Breast epithelium (tissue), 4 donors: ENCODE measurements at regions not wholly inside any gene's neighbourhood (a gene's known extent, or its start where the extent isn't known, plus 50 kb on each side); places are given as distances from the start of the nearest gene placed in this dataset.

Experiments
- DNase-seq, 2 donors: peaks; one replicate each; pipeline ENCODE4 v3.0.0-alpha.2; 2019; ENCODE audit warnings: low spot score in 2 of 2
- H3K27ac ChIP-seq, 2 donors: fragments of 200-600 bp; sonication (generic) in 1 of 2; one replicate each; pipeline ENCODE4 v1.5.1; 2016 to 2019; ENCODE audit warnings: mild to moderate bottlenecking in 1 of 2
- H3K27me3 ChIP-seq, 2 donors: fragments of 200-600 bp; sonication (generic) in 1 of 2; one replicate each; pipeline versions ENCODE4 v1.5.1 to v1.6.0; 2017 to 2019; ENCODE audit warnings: control low read depth in 1 of 2, mild to moderate bottlenecking in 1 of 2
- H3K36me3 ChIP-seq: fragments of 200-600 bp; one replicate; pipeline ENCODE4 v1.5.1; 2019
- H3K4me1 ChIP-seq, 2 donors: fragments of 200-600 bp; sonication (generic); one replicate each; pipeline ENCODE4 v1.5.1; 2016 to 2019; ENCODE audit warnings: control low read depth in 1 of 2
- H3K4me3 ChIP-seq, 3 donors: fragments of 200-600 bp; sonication (generic); 1 replicate in 2 of 3; 2 replicates in 1 of 3; pipeline ENCODE4 v1.5.1; 2016 to 2019; ENCODE audit warnings: mild to moderate bottlenecking in 3 of 3, moderate library complexity in 2 of 3
- H3K9me3 ChIP-seq, 2 donors: fragments of 200-600 bp; sonication (generic) in 1 of 2; one replicate each; pipeline ENCODE4 v1.5.1; 2016 to 2019; ENCODE audit warnings: control low read depth in 1 of 2
- CTCF ChIP-seq, 3 donors: fragments of 450-650 bp; IDR thresholded peaks; one replicate each; pipeline ENCODE4 v1.5.1; 2016 to 2017; ENCODE audit warnings: antibody characterized with exemption in 3 of 3, mild to moderate bottlenecking in 3 of 3, moderate library complexity in 3 of 3
- POLR2A ChIP-seq: fragments of 450-650 bp; IDR thresholded peaks from one replicate; pipeline ENCODE4 v1.6.1; 2016; ENCODE audit warnings: antibody characterized with exemption, mild to moderate bottlenecking, moderate library complexity
- POLR2AphosphoS5 ChIP-seq, 3 donors: sonication (generic); formaldehyde crosslinking; IDR thresholded peaks; one replicate each; pipeline ENCODE4 v1.6.1; 2017; ENCODE audit warnings: antibody characterized with exemption in 3 of 3
- intact Hi-C: fragments of 100-400 bp; cut with DNase I; formaldehyde crosslinking; loops from one replicate; pipeline ENCODE4 v1.15.1; 2023; ENCODE audit warnings: low total_unique reads

GRCh38 chr2:2623939-2624338 is 292.9 kb upstream of the MYT1L start:
- Histone ChIP-seq H3K36me3 (no peaks in the 10 kb centered on the region), H3K4me1 (no peaks in the 10 kb centered on the region), H3K27ac (no peak overlapping the region), H3K9me3 (peaks cover 0 to 4% of the 10 kb centered on the region in 2 donors), H3K4me3 (no peak overlapping the region), H3K27me3 (no peaks in the 10 kb centered on the region)
- TF ChIP-seq POLR2AphosphoS5 (IDR thresholded peaks at IDR 0.05) (no peak), CTCF (IDR thresholded peaks at IDR 0.05) (no peak), POLR2A (no peak)
- intact Hi-C loops: no loop called here
- DNase-seq: no peak

- no peak for DNase-seq
- H3K36me3 ChIP-seq: no peaks in the 10 kb centered on the region
- TF ChIP-seq CTCF (IDR thresholded peaks at IDR 0.05) (no peak), POLR2AphosphoS5 (IDR thresholded peaks at IDR 0.05) (no peak), POLR2A (no peak)
- H3K27ac ChIP-seq: no peak overlapping the region
- peaks cover 0 to 4% of the 10 kb centered on the region in 2 donors for H3K9me3 ChIP-seq
- H3K4me1 ChIP-seq: no peaks in the 10 kb centered on the region
- no peak overlapping the region for H3K4me3 ChIP-seq
- H3K27me3 ChIP-seq: no peaks in the 10 kb centered on the region
- intact Hi-C loops: no loop called here
Measured at GRCh38 chr2:2621855-2622254, 290.8 kb upstream of the MYT1L start.

- no peaks in the 10 kb centered on the region for H3K36me3 ChIP-seq
- H3K27me3 ChIP-seq: peaks cover 0 to 5% of the 10 kb centered on the region in 2 donors
- no peak for DNase-seq
- intact Hi-C loops: no loop called here
- H3K9me3 ChIP-seq: no peaks in the 10 kb centered on the region
- TF ChIP-seq POLR2A: no peak
- no peak for TF ChIP-seq CTCF (IDR thresholded peaks at IDR 0.05)
- no peak for TF ChIP-seq POLR2AphosphoS5 (IDR thresholded peaks at IDR 0.05)
- H3K4me1 ChIP-seq: no peaks in the 10 kb centered on the region
- no peak overlapping the region for H3K27ac ChIP-seq
- no peak overlapping the region for H3K4me3 ChIP-seq
Measured at GRCh38 chr2:2620604-2621003, 289.5 kb upstream of the MYT1L start.

- intact Hi-C loops: no loop called here
- no peak for TF ChIP-seq POLR2A
- TF ChIP-seq CTCF (IDR thresholded peaks at IDR 0.05): no peak
- TF ChIP-seq POLR2AphosphoS5 (IDR thresholded peaks at IDR 0.05): no peak
Measured at GRCh38 chr2:2619995-2620394, 288.9 kb upstream of the MYT1L start.

GRCh38 chr2:2614452-2614851 is 283.4 kb upstream of the MYT1L start:
- DNase-seq: no peak
- TF ChIP-seq CTCF (IDR thresholded peaks at IDR 0.05): no peak
- TF ChIP-seq POLR2A: no peak
- no peak for TF ChIP-seq POLR2AphosphoS5 (IDR thresholded peaks at IDR 0.05)
- no peak overlapping the region for H3K4me3 ChIP-seq
- H3K36me3 ChIP-seq: no peaks in the 10 kb centered on the region
- H3K9me3 ChIP-seq: no peaks in the 10 kb centered on the region
- no peak overlapping the region for H3K27ac ChIP-seq
- intact Hi-C loops: no loop called here
- H3K4me1 ChIP-seq: no peaks in the 10 kb centered on the region
- peaks cover 0 to 5% of the 10 kb centered on the region in 2 donors for H3K27me3 ChIP-seq

More at GRCh38 chr2:2619995-2620394, 288.9 kb upstream of the MYT1L start:
- peaks cover 0 to 5% of the 10 kb centered on the region in 2 donors for H3K27me3 ChIP-seq
- H3K9me3 ChIP-seq: no peaks in the 10 kb centered on the region
- H3K27ac ChIP-seq: no peak overlapping the region
- H3K4me1 ChIP-seq: no peaks in the 10 kb centered on the region
- H3K36me3 ChIP-seq: no peaks in the 10 kb centered on the region
- H3K4me3 ChIP-seq: no peak overlapping the region
- no peak for DNase-seq
